GM18870 (cell line): ENCODE measurements at regions not wholly inside any gene's neighbourhood (a gene's known extent, or its start where the extent isn't known, plus 50 kb on each side); places are given as distances from the start of the nearest gene placed in this dataset.

Experiments used
- ATAC-seq: cut with Tn5 transposase; IDR thresholded peaks from one replicate; pipeline ENCODE4 v1.9.1; 2021; ENCODE audit warnings: moderate library complexity; ENCODE audit not compliant: unreplicated experiment

- ATAC-seq: no peak
Observed at GRCh38 chr11:30089921-30090320, 73.1 kb upstream of the KCNA4 start.

- no peak for ATAC-seq
Observed at GRCh38 chr11:30091246-30091645, 74.4 kb upstream of the KCNA4 start.

- no peak for ATAC-seq
Observed at GRCh38 chr11:30091737-30092136, 74.9 kb upstream of the KCNA4 start.

- no peak for ATAC-seq
Observed at GRCh38 chr11:30092518-30092917, 75.7 kb upstream of the KCNA4 start.

- ATAC-seq: no peak
Observed at GRCh38 chr11:30100495-30100894, 83.7 kb upstream of the KCNA4 start.

- no peak for ATAC-seq
Observed at GRCh38 chr11:30106222-30107181, 89.7 kb upstream of the KCNA4 start.

GRCh38 chr11:30107899-30108298 lies 91.1 kb upstream of the KCNA4 start:
- ATAC-seq: no peak

GRCh38 chr11:30109774-30110173 lies 92.9 kb upstream of the KCNA4 start:
- no peak for ATAC-seq

- no peak for ATAC-seq
Observed at GRCh38 chr11:30110691-30111090, 93.9 kb upstream of the KCNA4 start.

GRCh38 chr11:30111786-30112185 lies 95.0 kb upstream of the KCNA4 start:
- no peak for ATAC-seq

GRCh38 chr11:30113326-30113898 lies 96.6 kb upstream of the KCNA4 start:
- no peak for ATAC-seq

GRCh38 chr11:30116512-30116911 lies 99.7 kb upstream of the KCNA4 start:
- no peak for ATAC-seq

- no peak for ATAC-seq
Observed at GRCh38 chr11:30120045-30120589, 103.3 kb upstream of the KCNA4 start.

- no peak for ATAC-seq
Observed at GRCh38 chr11:30125456-30125855, 105.4 kb upstream of the FSHB start.

- ATAC-seq: peak; percentile 48
Observed at GRCh38 chr11:30128269-30128932, 102.4 kb upstream of the FSHB start.

GRCh38 chr11:30131535-30131934 lies 99.3 kb upstream of the FSHB start:
- no peak for ATAC-seq

- no peak for ATAC-seq
Observed at GRCh38 chr11:30133281-30133680, 97.5 kb upstream of the FSHB start.

- ATAC-seq: peak; percentile 70
Observed at GRCh38 chr11:30143098-30143705, 87.6 kb upstream of the FSHB start.

- ATAC-seq: no peak
Observed at GRCh38 chr11:30147293-30147692, 83.5 kb upstream of the FSHB start.

GRCh38 chr11:30149998-30150397 lies 80.8 kb upstream of the FSHB start:
- no peak for ATAC-seq

GRCh38 chr11:30150425-30150824 lies 80.4 kb upstream of the FSHB start:
- ATAC-seq: no peak
